ENCODE measurements at regions not wholly inside any gene's neighbourhood (a gene's known extent, or its start where the extent isn't known, plus 50 kb on each side); places are given as distances from the start of the nearest gene placed in this dataset.

DNA sequence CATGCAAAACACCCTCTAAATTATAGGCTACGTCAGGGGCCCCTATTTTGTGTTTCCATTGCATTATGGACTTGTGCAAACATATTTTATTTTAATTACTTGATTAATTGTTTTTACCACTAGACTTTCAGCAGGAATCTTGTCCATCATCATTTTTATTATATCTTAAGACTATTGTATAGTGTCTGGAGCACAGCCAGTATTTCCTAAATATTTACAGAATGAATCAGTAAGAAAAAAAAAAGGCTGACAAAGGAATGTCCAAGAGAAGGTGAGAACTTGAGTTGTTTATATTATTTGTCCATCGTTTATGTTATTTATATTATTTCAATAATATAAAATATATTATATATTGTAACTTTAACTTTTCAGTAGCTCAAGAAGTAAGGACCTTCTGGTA, 664.7 kb downstream of the SLC6A15 start:
- no peak overlapping the region for H3K9ac ChIP-seq
- H3K27ac ChIP-seq: no peak overlapping the region
- H3K4me1 ChIP-seq: no peaks in the 10 kb centered on the region
- H4K20me1 ChIP-seq: no peaks in the 10 kb centered on the region
- H3K27me3 ChIP-seq: no peaks in the 10 kb centered on the region
- H3K9me3 ChIP-seq: no peaks in the 10 kb centered on the region
- no peak overlapping the region for H3K4me3 ChIP-seq
- no peak overlapping the region for H3K4me2 ChIP-seq
- no peak for TF ChIP-seq Cebpa-rat (IDR thresholded peaks at IDR 0.05)
- H3K36me3 ChIP-seq: no peaks in the 10 kb centered on the region

DNA sequence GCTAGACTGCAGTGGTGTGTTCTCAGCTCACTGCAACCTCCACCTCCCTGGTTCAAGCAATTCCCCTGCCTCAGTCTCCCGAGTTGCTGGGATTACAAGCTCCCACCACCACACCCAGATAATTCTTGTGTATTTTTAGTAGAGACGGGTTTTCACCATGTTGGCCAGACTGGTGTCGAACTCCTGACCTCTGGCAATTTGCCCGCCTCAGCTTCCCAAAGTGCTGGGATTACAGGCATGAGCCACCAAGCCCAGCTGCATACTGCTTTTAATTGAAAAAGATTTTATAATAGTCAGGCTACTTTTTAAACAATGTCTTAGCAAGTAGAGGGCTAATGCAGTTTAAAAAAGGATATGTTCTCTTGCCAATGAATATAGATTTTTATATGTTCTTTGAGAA, 668.9 kb downstream of the SLC6A15 start:
- Histone ChIP-seq H3K9ac (no peak overlapping the region), H4K20me1 (no peaks in the 10 kb centered on the region), H3K4me1 (no peaks in the 10 kb centered on the region), H3K4me2 (no peak overlapping the region), H3K9me3 (no peaks in the 10 kb centered on the region), H3K4me3 (no peak overlapping the region), H3K27ac (no peak overlapping the region), H3K27me3 (no peaks in the 10 kb centered on the region), H3K36me3 (no peaks in the 10 kb centered on the region)
- TF ChIP-seq Cebpa-rat (IDR thresholded peaks at IDR 0.05): no peak

DNA sequence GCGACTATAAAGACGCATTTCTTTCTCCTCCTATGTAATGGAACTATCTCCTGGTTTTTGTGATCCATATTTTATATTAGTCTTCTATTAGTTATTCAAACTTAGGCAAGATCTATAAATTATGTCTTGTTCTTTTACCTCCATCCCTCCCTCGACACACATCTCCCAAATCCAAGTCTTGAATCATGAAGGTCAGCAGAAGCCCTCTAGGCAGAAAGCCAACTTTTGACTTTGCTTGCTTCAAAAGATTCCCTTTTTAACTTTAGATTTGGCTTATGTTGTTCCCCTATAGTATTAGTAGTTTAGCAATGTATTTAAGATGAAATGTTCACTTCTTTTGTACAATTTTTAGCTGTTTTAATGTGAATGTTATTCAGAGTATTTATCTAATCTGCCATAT, 689.8 kb downstream of the SLC6A15 start:
- Histone ChIP-seq H3K9me3 (no peaks in the 10 kb centered on the region), H3K4me3 (no peak overlapping the region), H3K9ac (no peak overlapping the region), H3K27me3 (no peaks in the 10 kb centered on the region), H3K36me3 (no peaks in the 10 kb centered on the region), H3K27ac (no peak overlapping the region), H4K20me1 (no peaks in the 10 kb centered on the region), H3K4me2 (no peak overlapping the region), H3K4me1 (no peaks in the 10 kb centered on the region)
- no peak for TF ChIP-seq Cebpa-rat (IDR thresholded peaks at IDR 0.05)

DNA sequence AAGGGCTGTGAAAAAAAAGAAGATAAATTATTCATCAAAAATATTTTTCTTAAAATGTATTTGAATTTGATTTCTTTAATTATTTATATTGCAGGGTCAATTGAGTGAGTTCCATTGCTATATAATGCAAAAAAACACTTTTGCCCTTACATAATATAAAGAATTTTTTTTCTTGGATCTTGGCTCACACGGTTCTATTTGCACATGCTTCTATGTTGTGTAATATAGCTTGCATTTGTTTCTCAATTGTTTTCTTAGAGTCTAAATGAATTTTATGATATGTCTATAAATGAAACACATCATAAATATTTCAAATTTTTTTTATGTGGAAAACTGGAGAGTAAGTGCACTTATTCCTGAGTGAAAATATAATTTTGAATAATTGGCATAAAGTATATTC, 694.2 kb downstream of the SLC6A15 start:
- H3K4me3 ChIP-seq: no peak overlapping the region
- no peaks in the 10 kb centered on the region for H4K20me1 ChIP-seq
- no peak overlapping the region for H3K9ac ChIP-seq
- H3K9me3 ChIP-seq: no peaks in the 10 kb centered on the region
- H3K27ac ChIP-seq: no peak overlapping the region
- no peaks in the 10 kb centered on the region for H3K4me1 ChIP-seq
- H3K36me3 ChIP-seq: no peaks in the 10 kb centered on the region
- H3K27me3 ChIP-seq: no peaks in the 10 kb centered on the region
- no peak overlapping the region for H3K4me2 ChIP-seq
- TF ChIP-seq Cebpa-rat (IDR thresholded peaks at IDR 0.05): no peak

DNA sequence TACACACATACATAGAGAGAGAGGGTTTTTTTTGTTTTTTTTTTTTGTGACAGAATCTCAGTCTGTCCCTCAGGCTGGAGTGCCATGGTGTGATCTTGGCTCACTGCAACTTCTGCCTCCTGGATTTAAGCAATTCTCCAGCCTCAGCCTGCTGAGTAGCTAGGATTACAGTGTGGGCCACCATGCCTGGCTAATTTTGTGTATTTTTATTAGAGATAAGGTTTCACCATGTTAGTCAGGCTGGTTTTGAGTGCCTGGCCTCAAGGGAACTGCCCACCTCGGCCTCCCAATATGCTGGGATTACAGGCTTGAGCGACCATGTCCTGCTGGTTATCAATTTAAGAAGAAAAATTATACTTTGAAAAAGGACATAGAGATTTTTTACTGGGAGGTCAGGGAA, 710.6 kb downstream of the SLC6A15 start:
- no peak for TF ChIP-seq Cebpa-rat (IDR thresholded peaks at IDR 0.05)
- Histone ChIP-seq H3K9me3 (no peaks in the 10 kb centered on the region), H3K4me3 (no peak overlapping the region), H3K4me1 (no peaks in the 10 kb centered on the region), H3K9ac (no peak overlapping the region), H4K20me1 (no peaks in the 10 kb centered on the region), H3K36me3 (no peaks in the 10 kb centered on the region), H3K27ac (no peak overlapping the region), H3K4me2 (no peak overlapping the region), H3K27me3 (no peaks in the 10 kb centered on the region)

DNA sequence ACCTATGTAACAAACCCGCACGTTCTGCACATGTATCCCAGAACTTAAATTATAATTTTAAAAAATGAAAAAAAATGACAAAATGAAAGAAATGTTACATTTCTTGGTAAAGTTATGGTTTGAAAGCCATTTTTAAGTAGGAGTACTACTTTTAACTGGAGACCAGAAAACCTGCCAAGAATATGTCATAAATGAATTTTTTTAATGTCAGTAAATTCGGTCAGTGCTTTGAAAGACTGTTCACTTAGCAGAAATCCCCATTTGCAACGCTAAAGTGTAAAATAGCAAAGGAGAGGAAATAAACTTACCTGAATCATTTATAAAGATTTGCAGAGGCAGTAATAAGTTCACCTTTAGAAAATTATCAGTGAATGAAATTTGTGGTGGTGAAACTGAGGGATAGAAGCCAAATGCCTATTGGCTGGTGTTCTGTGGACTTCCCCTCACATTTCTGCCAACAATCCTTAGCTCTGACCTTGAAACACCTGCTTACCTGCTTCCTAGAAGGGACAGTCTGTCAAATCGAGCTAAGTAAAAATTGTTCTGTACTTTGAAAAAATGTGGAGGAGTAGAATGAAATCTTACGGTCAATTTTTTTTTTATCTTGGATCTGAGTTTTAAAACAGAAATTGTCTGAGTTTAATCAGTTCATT, 714.2 kb downstream of the SLC6A15 start:
- Histone ChIP-seq H3K4me1 (no peaks in the 10 kb centered on the region), H3K36me3 (no peaks in the 10 kb centered on the region), H4K20me1 (no peaks in the 10 kb centered on the region), H3K9me3 (no peaks in the 10 kb centered on the region), H3K4me2 (no peak overlapping the region), H3K27me3 (no peaks in the 10 kb centered on the region), H3K27ac (no peak overlapping the region), H3K4me3 (no peak overlapping the region), H3K9ac (no peak overlapping the region)
- TF ChIP-seq Cebpa-rat (IDR thresholded peaks at IDR 0.05): no peak

DNA sequence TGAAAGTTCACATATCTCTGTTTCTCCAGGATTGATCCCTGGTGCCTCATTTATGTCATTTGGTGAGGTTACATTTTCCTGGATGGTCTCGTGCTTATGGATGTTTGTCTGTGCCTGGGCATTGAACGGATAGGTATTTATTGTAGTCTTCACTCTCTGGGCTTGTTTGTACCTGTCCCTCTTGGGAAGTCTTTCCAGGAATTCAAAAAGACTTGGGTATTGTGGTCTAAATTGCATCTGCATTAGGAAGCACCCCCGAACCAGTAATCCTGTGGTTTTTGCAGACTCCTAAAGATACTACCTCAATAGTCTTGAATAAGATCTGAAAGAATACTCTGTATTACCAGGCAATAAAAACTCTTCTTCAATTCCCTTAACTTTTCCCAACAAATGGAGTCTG, 720.8 kb downstream of the SLC6A15 start:
- Histone ChIP-seq H3K4me3 (no peak overlapping the region), H3K9ac (no peak overlapping the region), H3K27ac (no peak overlapping the region), H4K20me1 (no peaks in the 10 kb centered on the region), H3K36me3 (no peaks in the 10 kb centered on the region), H3K4me2 (no peak overlapping the region), H3K9me3 (no peaks in the 10 kb centered on the region), H3K27me3 (no peaks in the 10 kb centered on the region), H3K4me1 (no peaks in the 10 kb centered on the region)
- no peak for TF ChIP-seq Cebpa-rat (IDR thresholded peaks at IDR 0.05)

DNA sequence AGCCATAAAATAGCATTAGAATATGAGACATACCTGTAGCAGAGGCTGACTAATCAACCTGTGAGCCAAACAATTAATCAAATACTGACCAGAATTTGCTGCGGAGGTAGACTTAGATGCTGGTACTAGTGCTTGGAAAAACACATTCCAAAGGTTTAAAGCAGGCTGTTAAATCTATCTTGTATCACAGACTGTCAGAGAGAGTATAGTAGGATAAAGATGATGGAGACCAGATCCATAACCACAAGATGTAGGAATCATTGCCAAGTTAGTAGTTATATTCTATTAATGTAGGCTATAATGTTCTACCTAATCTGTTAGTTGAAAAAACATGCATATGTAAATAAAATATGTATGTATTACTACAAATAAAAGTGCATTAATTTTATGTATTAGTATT, 726.2 kb downstream of the SLC6A15 start:
- no peaks in the 10 kb centered on the region for H3K4me1 ChIP-seq
- H3K4me3 ChIP-seq: no peak overlapping the region
- H3K27ac ChIP-seq: no peak overlapping the region
- no peaks in the 10 kb centered on the region for H3K36me3 ChIP-seq
- no peak overlapping the region for H3K4me2 ChIP-seq
- TF ChIP-seq Cebpa-rat (IDR thresholded peaks at IDR 0.05): no peak
- H3K9ac ChIP-seq: no peak overlapping the region
- H3K27me3 ChIP-seq: no peaks in the 10 kb centered on the region
- H3K9me3 ChIP-seq: no peaks in the 10 kb centered on the region
- no peaks in the 10 kb centered on the region for H4K20me1 ChIP-seq

DNA sequence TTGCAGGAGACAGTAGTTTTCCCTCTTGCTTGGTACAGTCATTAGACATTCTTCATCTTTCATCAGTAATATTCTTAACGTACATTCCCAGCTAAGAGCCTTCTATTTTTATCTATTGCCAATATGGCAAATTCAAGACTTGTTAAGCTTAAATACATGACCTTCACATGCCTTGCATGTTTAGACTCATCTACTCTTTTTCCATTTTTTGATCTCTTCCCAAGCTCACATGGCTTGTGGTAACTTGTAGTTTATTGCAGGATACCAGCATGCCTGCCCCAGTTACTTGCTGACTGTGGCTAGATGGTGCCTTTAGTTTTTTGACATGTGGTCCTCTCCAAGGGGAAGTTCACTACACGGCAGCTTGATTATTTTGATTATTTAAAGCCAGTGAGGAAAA, 729.0 kb downstream of the SLC6A15 start:
- Histone ChIP-seq H3K4me3 (no peak overlapping the region), H3K27me3 (no peaks in the 10 kb centered on the region), H4K20me1 (no peaks in the 10 kb centered on the region), H3K27ac (no peak overlapping the region), H3K9ac (no peak overlapping the region), H3K36me3 (no peaks in the 10 kb centered on the region), H3K9me3 (no peaks in the 10 kb centered on the region), H3K4me2 (no peak overlapping the region), H3K4me1 (no peaks in the 10 kb centered on the region)
- TF ChIP-seq Cebpa-rat (IDR thresholded peaks at IDR 0.05): no peak

DNA sequence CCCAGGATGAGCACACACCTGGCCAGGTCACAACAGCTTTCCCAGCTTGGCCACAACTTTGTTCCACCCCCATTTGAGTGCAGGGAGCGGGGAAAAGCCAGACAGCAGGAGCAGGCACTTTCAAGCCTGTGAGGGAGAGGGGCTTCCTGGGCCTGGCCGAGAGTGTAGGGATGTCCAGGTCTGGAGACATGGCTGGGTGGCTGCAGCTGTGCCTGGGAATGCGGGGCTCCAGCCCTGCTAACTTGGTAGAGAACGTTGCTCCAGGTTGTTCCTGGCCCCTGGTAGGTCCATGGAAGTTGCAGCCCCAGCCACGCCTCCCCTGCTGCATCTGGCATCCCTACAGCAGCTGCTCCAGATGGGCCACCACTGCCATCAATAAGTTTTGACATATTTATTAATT, 738.5 kb downstream of the SLC6A15 start:
- no peak overlapping the region for H3K4me3 ChIP-seq
- no peak for TF ChIP-seq Cebpa-rat (IDR thresholded peaks at IDR 0.05)
- no peak overlapping the region for H3K27ac ChIP-seq
- no peak overlapping the region for H3K9ac ChIP-seq
- H4K20me1 ChIP-seq: no peaks in the 10 kb centered on the region
- H3K9me3 ChIP-seq: peaks cover 10% of the 10 kb centered on the region; the same call in 1 of the 2 replicates
- H3K4me2 ChIP-seq: no peak overlapping the region
- no peaks in the 10 kb centered on the region for H3K4me1 ChIP-seq
- H3K27me3 ChIP-seq: no peaks in the 10 kb centered on the region
- no peaks in the 10 kb centered on the region for H3K36me3 ChIP-seq

DNA sequence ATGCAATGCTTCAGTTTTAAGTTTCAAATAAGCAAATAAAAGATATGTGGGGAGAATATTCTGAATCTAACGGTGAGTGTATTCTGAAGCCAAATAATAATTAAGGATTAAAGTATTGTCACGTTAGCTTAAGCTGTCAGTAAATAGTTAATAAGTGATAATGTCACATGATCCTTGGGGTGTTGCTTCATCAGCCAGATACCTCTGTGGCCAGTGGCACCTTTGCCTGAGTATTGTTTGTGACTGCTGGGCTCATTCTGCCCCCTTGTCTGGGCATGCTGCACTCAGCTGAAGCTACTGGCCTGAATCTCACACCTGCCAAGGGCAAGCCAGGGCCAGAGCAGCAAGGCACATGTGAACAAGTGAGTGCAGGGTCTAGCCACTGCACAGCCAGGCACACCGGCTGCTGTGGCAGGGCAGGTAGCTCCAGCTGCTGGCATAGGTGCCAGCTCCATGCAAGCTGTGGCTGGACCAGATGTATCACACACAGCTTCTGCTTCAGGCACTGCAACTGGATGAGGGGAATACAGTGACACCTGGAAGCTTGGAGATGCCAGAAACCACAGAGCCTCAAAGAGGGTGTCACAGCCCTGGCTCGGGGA, 739.7 kb downstream of the SLC6A15 start:
- no peak overlapping the region for H3K9ac ChIP-seq
- no peak overlapping the region for H3K4me2 ChIP-seq
- no peak for TF ChIP-seq Cebpa-rat (IDR thresholded peaks at IDR 0.05)
- H3K9me3 ChIP-seq: peaks cover 10% of the 10 kb centered on the region; the same call in 1 of the 2 replicates
- H3K4me1 ChIP-seq: no peaks in the 10 kb centered on the region
- H3K27me3 ChIP-seq: no peaks in the 10 kb centered on the region
- no peak overlapping the region for H3K4me3 ChIP-seq
- H3K27ac ChIP-seq: no peak overlapping the region
- H3K36me3 ChIP-seq: no peaks in the 10 kb centered on the region
- H4K20me1 ChIP-seq: no peaks in the 10 kb centered on the region
